GM10266 (cell line): ENCODE measurements at regions not wholly inside any gene's neighbourhood (a gene's known extent, or its start where the extent isn't known, plus 50 kb on each side); places are given as distances from the start of the nearest gene placed in this dataset.

Source experiments
- DNase-seq: peaks from one replicate; pipeline ENCODE4 v3.0.0; 2012; ENCODE audit errors: extremely low spot score
- CTCF ChIP-seq: IDR thresholded peaks from 2 replicates; pipeline ENCODE4 v1.5.1; 2012; ENCODE audit warnings: mild to moderate bottlenecking, low read depth; ENCODE audit not compliant: control insufficient read depth, insufficient read depth; ENCODE audit errors: missing control alignments

- no peak for DNase-seq
- no peak for TF ChIP-seq CTCF
Measured at GRCh38 chr21:16468184-16468583, 738.4 kb downstream of the USP25 start.

- TF ChIP-seq CTCF: no peak
- DNase-seq: no peak
Measured at GRCh38 chr21:16473988-16474387, 744.2 kb downstream of the USP25 start.

- TF ChIP-seq CTCF: no peak
- no peak for DNase-seq
Measured at GRCh38 chr21:16476056-16476825, 746.5 kb downstream of the USP25 start.

GRCh38 chr21:16488042-16488441 is 758.3 kb downstream of the USP25 start:
- no peak for TF ChIP-seq CTCF
- no peak for DNase-seq

- no peak for DNase-seq
- no peak for TF ChIP-seq CTCF
Measured at GRCh38 chr21:16492356-16492755, 762.6 kb downstream of the USP25 start.

GRCh38 chr21:16492892-16493291 is 763.1 kb downstream of the USP25 start:
- TF ChIP-seq CTCF: no peak
- DNase-seq: no peak

- TF ChIP-seq CTCF: no peak
- no peak for DNase-seq
Measured at GRCh38 chr21:16496609-16497008, 766.8 kb downstream of the USP25 start.
